Gastrocnemius medialis (tissue), 4 donors: ENCODE measurements at regions not wholly inside any gene's neighbourhood (a gene's known extent, or its start where the extent isn't known, plus 50 kb on each side); places are given as distances from the start of the nearest gene placed in this dataset.

Source experiments
- ATAC-seq, 2 donors: fragments of 150-250 bp; one replicate each; pipeline ENCODE4 v1.9.1; 2016
- DNase-seq, 2 donors: peaks; one replicate each; pipeline ENCODE4 v3.0.0-alpha.2; 2019
- H3K27ac ChIP-seq, 4 donors: fragments of 200-600 bp; sonication (generic); 1 replicate in 1 of 4; 2 replicates in 3 of 4; pipeline ENCODE4 v1.5.1; 2016 to 2018; ENCODE audit warnings: mild to moderate bottlenecking in 2 of 4, moderate library complexity in 1 of 4
- H3K27me3 ChIP-seq, 3 donors: fragments of 200-600 bp; sonication (generic) in 2 of 3; 1 replicate in 1 of 3; 2 replicates in 2 of 3; pipeline versions ENCODE4 v1.5.1 to v1.6.0; 2016 to 2019; ENCODE audit warnings: mild to moderate bottlenecking in 1 of 3, moderate library complexity in 1 of 3
- H3K36me3 ChIP-seq, 2 donors: fragments of 200-600 bp; sonication (generic) in 1 of 2; one replicate each; pipeline ENCODE4 v1.5.1; 2017 to 2018
- H3K4me1 ChIP-seq, 2 donors: fragments of 200-600 bp; sonication (generic) in 1 of 2; one replicate each; pipeline ENCODE4 v1.5.1; 2016 to 2017; ENCODE audit warnings: mild to moderate bottlenecking in 2 of 2
- H3K4me3 ChIP-seq, 4 donors: fragments of 200-600 bp; sonication (generic) in 3 of 4; 1 replicate in 1 of 4; 2 replicates in 3 of 4; pipeline ENCODE4 v1.5.1; 2016 to 2019; ENCODE audit warnings: mild to moderate bottlenecking in 2 of 4
- H3K9me3 ChIP-seq, 3 donors: fragments of 200-600 bp; sonication (generic) in 2 of 3; 1 replicate in 1 of 3; 2 replicates in 2 of 3; pipeline ENCODE4 v1.5.1; 2016 to 2019
- CTCF ChIP-seq, 5 experiments: fragments of 450-650 bp in 3 of 5; fragments of 200-600 bp in 2 of 5; sonication (generic) in 2 of 5; IDR thresholded peaks in 4 of 5; conservative IDR thresholded peaks in 1 of 5; 1 replicate in 4 of 5; 2 replicates in 1 of 5; pipeline ENCODE4 v1.5.1; 2016 to 2019; ENCODE audit warnings: antibody characterized with exemption in 5 of 5, mild to moderate bottlenecking in 3 of 5, moderate library complexity in 3 of 5
- POLR2A ChIP-seq, 2 donors: fragments of 450-650 bp; IDR thresholded peaks; one replicate each; pipeline ENCODE4 v1.6.1; 2017; ENCODE audit warnings: antibody characterized with exemption in 2 of 2, mild to moderate bottlenecking in 2 of 2, moderate library complexity in 2 of 2
- in situ Hi-C, 4 donors: fragments of 200-750 bp; cut with MboI; loops; one replicate each; pipeline versions ENCODE4 v1.15.0 to v1.8.0; 2017; ENCODE audit warnings: low sequenced_read_pairs in 4 of 4
- intact Hi-C: fragments of 100-400 bp; cut with DNase I; formaldehyde crosslinking; loops from one replicate; pipeline ENCODE4 v1.15.1; 2023; ENCODE audit warnings: low total_unique reads

GRCh38 chr16:13453938-13454553, 465.9 kb upstream of the ERCC4 start:
- no peaks in the 10 kb centered on the region for H3K9me3 ChIP-seq
- TF ChIP-seq POLR2A (IDR thresholded peaks at IDR 0.05) (no peak), CTCF (IDR thresholded peaks at IDR 0.05 in 4 of 5, conservative IDR thresholded peaks at IDR 0.05 in 1 of 5) (no peak)
- no peak for DNase-seq
- intact Hi-C loops = no loop called here
- H3K27me3 ChIP-seq = no peaks in the 10 kb centered on the region
- no peaks in the 10 kb centered on the region for H3K36me3 ChIP-seq
- H3K4me1 ChIP-seq = no peaks in the 10 kb centered on the region
- in situ Hi-C loops = no loop called here
- no peak for ATAC-seq
- H3K4me3 ChIP-seq = no peak overlapping the region
- no peak overlapping the region for H3K27ac ChIP-seq

- no peak for DNase-seq
- H3K9me3 ChIP-seq = no peaks in the 10 kb centered on the region
- no peaks in the 10 kb centered on the region for H3K4me1 ChIP-seq
- intact Hi-C loops = no loop called here
- no peak for TF ChIP-seq CTCF (IDR thresholded peaks at IDR 0.05 in 4 of 5, conservative IDR thresholded peaks at IDR 0.05 in 1 of 5)
- TF ChIP-seq POLR2A (IDR thresholded peaks at IDR 0.05) = no peak
- no peaks in the 10 kb centered on the region for H3K36me3 ChIP-seq
- no peak for ATAC-seq
- H3K27ac ChIP-seq = no peak overlapping the region
- no peak overlapping the region for H3K4me3 ChIP-seq
- in situ Hi-C loops = no loop called here
- no peaks in the 10 kb centered on the region for H3K27me3 ChIP-seq
Observed at GRCh38 chr16:13463619-13464018, 456.3 kb upstream of the ERCC4 start.

- DNase-seq (no peak), ATAC-seq (no peak)
- no peaks in the 10 kb centered on the region for H3K4me1 ChIP-seq
- TF ChIP-seq CTCF (IDR thresholded peaks at IDR 0.05 in 4 of 5, conservative IDR thresholded peaks at IDR 0.05 in 1 of 5) = no peak
- no peak for TF ChIP-seq POLR2A (IDR thresholded peaks at IDR 0.05)
- no peaks in the 10 kb centered on the region for H3K36me3 ChIP-seq
- H3K4me3 ChIP-seq = no peak overlapping the region
- H3K27ac ChIP-seq = no peak overlapping the region
- H3K9me3 ChIP-seq = no peaks in the 10 kb centered on the region
- H3K27me3 ChIP-seq = no peaks in the 10 kb centered on the region
- in situ Hi-C loops = no loop called here
- intact Hi-C loops = no loop called here
Observed at GRCh38 chr16:13471036-13471435, 448.9 kb upstream of the ERCC4 start.

GRCh38 chr16:13478991-13479390, 441.0 kb upstream of the ERCC4 start:
- ATAC-seq = no peak
- no peaks in the 10 kb centered on the region for H3K9me3 ChIP-seq
- intact Hi-C loops = no loop called here

More at GRCh38 chr16:13478991-13479390, 441.0 kb upstream of the ERCC4 start:
- Histone ChIP-seq H3K27me3 (no peaks in the 10 kb centered on the region), H3K27ac (no peak overlapping the region), H3K4me3 (no peak overlapping the region), H3K36me3 (no peaks in the 10 kb centered on the region), H3K4me1 (no peaks in the 10 kb centered on the region)
- DNase-seq = no peak
- in situ Hi-C loops = no loop called here
- no peak for TF ChIP-seq CTCF (IDR thresholded peaks at IDR 0.05 in 4 of 5, conservative IDR thresholded peaks at IDR 0.05 in 1 of 5)
- TF ChIP-seq POLR2A (IDR thresholded peaks at IDR 0.05) = no peak
